NT2/D1 (cell line): ENCODE measurements at regions not wholly inside any gene's neighbourhood (a gene's known extent, or its start where the extent isn't known, plus 50 kb on each side); places are given as distances from the start of the nearest gene placed in this dataset.
"Not testable (repeated sequence)": the region's sequence is repeated elsewhere in the genome, so short reads cannot be mapped to it uniquely, and the experiment has no call there.

Source experiments
- DNase-seq: peaks from one replicate; pipeline ENCODE4 v3.0.0-alpha.2; 2011; ENCODE audit warnings: low read depth, low spot score
- H3K27me3 ChIP-seq: 2 replicates; pipeline ENCODE4 v1.6.0; 2011; ENCODE audit warnings: mild to moderate bottlenecking; ENCODE audit not compliant: insufficient read length, insufficient read depth
- H3K36me3 ChIP-seq: 2 replicates; pipeline ENCODE4 v1.6.1; 2011; ENCODE audit warnings: mild to moderate bottlenecking, low read length, mixed read lengths; ENCODE audit not compliant: insufficient read depth, insufficient read length
- H3K4me1 ChIP-seq: 2 replicates; pipeline ENCODE4 v1.5.1; 2011; ENCODE audit not compliant: insufficient read depth, insufficient read length
- H3K4me3 ChIP-seq: 2 replicates; pipeline ENCODE4 v1.5.1; 2011; ENCODE audit warnings: low read depth; ENCODE audit not compliant: insufficient read length
- H3K9ac ChIP-seq: 2 replicates; pipeline ENCODE4 v1.6.0; 2011; ENCODE audit warnings: low read depth; ENCODE audit not compliant: insufficient read length
- H3K9me3 ChIP-seq: 2 replicates; pipeline ENCODE4 v1.5.1; 2011; ENCODE audit warnings: mild to moderate bottlenecking, low read length; ENCODE audit not compliant: insufficient read depth
- SUZ12 ChIP-seq: IDR thresholded peaks from 2 replicates; pipeline ENCODE4 v1.6.1; 2011; ENCODE audit not compliant: insufficient read length, insufficient read depth; ENCODE audit errors: extremely low read depth
- YY1 ChIP-seq: IDR thresholded peaks from 2 replicates; pipeline ENCODE4 v1.6.1; 2011; ENCODE audit not compliant: insufficient read length, insufficient read depth
- ZNF274 ChIP-seq: IDR thresholded peaks from 2 replicates; pipeline ENCODE4 v1.6.1; 2011; ENCODE audit warnings: mild to moderate bottlenecking, low read depth, low read length

DNA sequence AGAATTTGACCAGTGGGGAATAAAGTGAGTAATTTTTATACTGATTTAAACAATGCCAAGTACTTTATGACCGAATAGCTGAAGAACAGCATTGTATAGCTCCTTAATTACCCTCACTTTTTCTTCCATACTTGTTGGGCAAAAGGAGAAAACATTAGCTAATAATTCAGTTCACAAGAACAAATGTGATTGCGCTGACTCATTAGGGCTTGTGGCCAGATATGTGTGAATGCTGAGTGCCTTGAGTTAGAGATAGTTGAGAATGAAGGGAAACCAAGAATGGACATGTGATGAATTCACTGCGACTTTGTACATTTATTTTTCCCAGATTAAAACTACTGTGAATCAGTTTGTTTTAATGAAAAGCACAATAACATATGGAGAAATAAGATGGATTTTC lies 669.4 kb downstream of the TFAP2A start:
- no peak overlapping the region for H3K4me3 ChIP-seq
- TF ChIP-seq YY1 (no peak), ZNF274 (no peak), SUZ12 (no peak)

DNA sequence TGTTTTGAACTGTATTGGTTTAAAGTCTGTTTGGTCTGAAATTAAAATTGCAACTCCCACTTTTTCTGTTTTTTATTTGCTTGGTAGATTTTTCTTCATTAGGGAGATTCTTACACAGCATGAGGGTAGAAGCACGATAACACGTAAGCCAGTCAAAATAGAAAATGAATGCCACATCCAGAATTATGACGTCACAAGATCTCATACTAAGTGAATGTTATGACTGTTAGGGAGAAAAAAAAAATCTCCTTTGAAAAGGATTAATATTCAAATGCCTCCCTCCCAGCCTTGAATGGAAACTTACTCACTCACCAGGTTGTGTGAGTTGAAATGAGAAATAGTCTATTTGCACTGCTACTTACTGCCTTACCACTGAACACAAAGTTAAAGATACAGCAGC lies 670.8 kb downstream of the TFAP2A start:
- TF ChIP-seq SUZ12: no peak
- no peak for TF ChIP-seq YY1
- no peak for TF ChIP-seq ZNF274
- H3K9me3 ChIP-seq: no peaks in the 10 kb centered on the region
- H3K9ac ChIP-seq: no peak overlapping the region
- DNase-seq: no peak
- H3K36me3 ChIP-seq: no peaks in the 10 kb centered on the region
- no peaks in the 10 kb centered on the region for H3K27me3 ChIP-seq
- no peak overlapping the region for H3K4me3 ChIP-seq
- H3K4me1 ChIP-seq: no peaks in the 10 kb centered on the region

More for the DNA sequence above, 669.4 kb downstream of the TFAP2A start:
- DNase-seq: no peak
- Histone ChIP-seq H3K36me3 (no peaks in the 10 kb centered on the region), H3K27me3 (no peaks in the 10 kb centered on the region), H3K9me3 (no peaks in the 10 kb centered on the region), H3K9ac (no peak overlapping the region), H3K4me1 (no peaks in the 10 kb centered on the region)

DNA sequence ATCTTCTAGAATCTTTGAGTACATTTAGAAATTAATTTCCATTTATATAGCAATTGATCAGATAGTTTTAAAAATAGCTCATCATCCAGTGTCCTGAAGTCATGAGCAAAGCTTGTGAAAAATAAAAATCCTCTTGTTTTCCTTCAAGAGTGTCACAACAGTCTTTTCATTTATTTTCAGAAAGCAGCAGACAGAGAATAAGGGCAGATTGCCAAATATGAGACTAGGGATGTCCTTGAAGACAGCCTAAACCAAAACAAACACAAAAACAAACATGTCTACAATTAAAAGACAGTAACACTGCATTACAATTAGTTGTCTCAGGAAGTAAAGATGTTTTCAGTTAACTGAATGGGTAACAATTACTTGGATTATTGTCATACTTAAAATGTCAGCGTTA lies 682.8 kb downstream of the TFAP2A start:
- H3K4me1 ChIP-seq: no peaks in the 10 kb centered on the region
- no peak overlapping the region for H3K4me3 ChIP-seq
- TF ChIP-seq SUZ12 (no peak), YY1 (no peak), ZNF274 (no peak)
- H3K9ac ChIP-seq: no peak overlapping the region
- no peaks in the 10 kb centered on the region for H3K9me3 ChIP-seq
- no peaks in the 10 kb centered on the region for H3K36me3 ChIP-seq
- H3K27me3 ChIP-seq: no peaks in the 10 kb centered on the region
- no peak for DNase-seq

DNA sequence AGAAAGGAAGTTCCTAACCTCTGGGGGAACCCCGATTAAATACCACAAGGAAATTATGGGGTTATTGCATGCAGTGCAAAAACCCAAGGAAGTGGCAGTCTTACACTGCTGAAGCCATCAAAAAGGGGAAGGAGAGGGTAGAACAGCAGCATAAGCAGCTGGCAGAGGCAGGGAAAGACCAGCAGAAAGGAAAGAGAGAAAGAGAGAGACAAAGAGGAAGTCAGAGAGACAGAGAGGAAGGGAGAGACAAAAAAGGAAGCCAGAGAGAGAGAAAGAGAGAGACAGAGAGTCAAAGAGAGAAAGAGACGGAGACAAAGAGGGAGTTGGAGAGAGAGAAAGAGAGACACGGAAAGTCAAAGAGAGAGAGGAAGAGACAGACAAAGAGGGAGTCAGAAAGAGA lies 689.1 kb downstream of the TFAP2A start:
- H3K36me3 ChIP-seq, DNase-seq, H3K9ac ChIP-seq, H3K9me3 ChIP-seq, H3K4me3 ChIP-seq, H3K27me3 ChIP-seq, H3K4me1 ChIP-seq: not testable (repeated sequence)

DNA sequence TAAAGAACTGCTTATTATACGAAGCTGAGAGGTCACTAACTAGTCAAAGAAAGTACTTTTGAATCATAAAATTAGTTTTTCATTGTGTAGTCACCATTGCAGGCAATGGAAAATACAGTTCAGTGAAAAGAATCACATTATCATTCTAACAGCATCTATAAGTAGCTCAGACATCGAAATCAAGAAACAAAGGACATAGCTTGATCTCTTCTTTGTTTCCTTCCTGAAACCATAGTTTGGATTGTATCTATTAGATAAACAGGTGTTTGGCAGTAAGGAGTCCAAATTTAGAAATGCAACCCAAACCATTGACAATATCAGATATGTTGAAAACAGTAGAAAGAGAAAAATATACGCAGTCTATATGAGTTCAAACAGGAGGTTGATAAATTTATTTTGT lies 697.3 kb downstream of the TFAP2A start:
- no peak for DNase-seq
- no peaks in the 10 kb centered on the region for H3K9me3 ChIP-seq
- H3K4me1 ChIP-seq: no peaks in the 10 kb centered on the region
- no peaks in the 10 kb centered on the region for H3K27me3 ChIP-seq
- no peaks in the 10 kb centered on the region for H3K36me3 ChIP-seq
- no peak overlapping the region for H3K9ac ChIP-seq
- no peak for TF ChIP-seq SUZ12
- no peak for TF ChIP-seq YY1
- TF ChIP-seq ZNF274: no peak
- no peak overlapping the region for H3K4me3 ChIP-seq

DNA sequence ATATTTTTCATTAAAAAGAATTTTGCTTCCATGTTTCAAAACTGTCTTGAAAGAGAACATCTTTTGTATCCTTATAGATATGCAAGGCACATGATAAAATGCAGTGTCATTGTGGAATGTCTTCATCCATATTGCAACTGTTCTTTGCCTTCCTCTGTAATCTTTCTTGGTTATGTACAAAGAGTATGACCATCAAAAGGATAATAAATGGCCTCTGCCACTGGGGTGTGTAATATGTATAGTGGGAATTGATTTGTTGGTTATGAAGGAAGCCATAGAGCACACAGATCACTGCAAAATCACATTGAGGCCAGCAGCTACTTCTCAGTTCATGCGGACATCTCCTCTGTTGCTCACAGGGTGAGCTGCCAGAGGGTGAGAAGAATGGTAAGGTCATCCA lies 703.5 kb downstream of the TFAP2A start:
- Histone ChIP-seq H3K9ac (no peak overlapping the region), H3K4me3 (no peak overlapping the region), H3K9me3 (no peaks in the 10 kb centered on the region), H3K4me1 (no peaks in the 10 kb centered on the region), H3K27me3 (no peaks in the 10 kb centered on the region), H3K36me3 (no peaks in the 10 kb centered on the region)
- no peak for TF ChIP-seq YY1
- TF ChIP-seq SUZ12: no peak
- TF ChIP-seq ZNF274: no peak
- DNase-seq: no peak

DNA sequence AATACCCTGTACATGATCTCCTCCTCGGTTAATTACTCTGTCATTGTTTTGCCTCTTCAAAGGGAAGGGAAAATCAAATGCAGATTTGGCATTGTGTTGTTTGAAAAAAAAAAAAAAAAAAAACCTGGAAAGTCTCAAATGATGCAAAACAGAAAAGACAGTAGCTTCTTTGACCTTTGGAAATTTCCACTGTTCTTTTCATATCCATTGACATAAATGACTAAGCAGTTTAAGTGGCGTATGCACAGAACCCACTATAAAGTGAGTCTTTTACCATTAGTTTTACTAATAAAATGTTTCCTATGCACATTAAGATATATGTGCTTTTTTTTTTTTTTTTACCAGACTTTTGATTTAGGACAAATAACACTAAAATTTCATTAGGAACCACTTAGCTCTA lies 704.3 kb downstream of the TFAP2A start:
- no peak for DNase-seq
- no peaks in the 10 kb centered on the region for H3K4me1 ChIP-seq
- no peaks in the 10 kb centered on the region for H3K27me3 ChIP-seq
- no peaks in the 10 kb centered on the region for H3K9me3 ChIP-seq
- H3K36me3 ChIP-seq: no peaks in the 10 kb centered on the region
- TF ChIP-seq SUZ12 (no peak), YY1 (no peak), ZNF274 (no peak)
- H3K9ac ChIP-seq: no peak overlapping the region
- H3K4me3 ChIP-seq: no peak overlapping the region

DNA sequence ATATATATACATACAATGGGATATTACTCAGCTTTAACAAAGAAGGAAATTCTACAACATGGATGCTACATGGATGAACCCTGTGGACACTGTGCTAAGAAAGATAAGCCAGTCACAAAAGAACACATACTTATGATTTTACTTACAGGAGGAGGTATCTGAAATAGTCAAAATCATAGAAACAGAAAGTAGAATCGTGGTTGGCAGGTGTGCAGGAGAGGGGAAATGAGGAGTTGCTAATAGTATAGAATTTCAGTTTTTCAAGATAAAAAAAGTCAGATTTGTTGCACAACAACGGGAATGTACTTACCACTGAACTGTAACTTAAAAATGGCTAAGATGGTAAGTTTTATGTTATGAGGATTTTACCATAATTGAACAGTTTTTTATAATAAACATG lies 706.3 kb downstream of the TFAP2A start:
- H3K9me3 ChIP-seq: no peaks in the 10 kb centered on the region
- no peaks in the 10 kb centered on the region for H3K27me3 ChIP-seq
- H3K4me1 ChIP-seq: no peaks in the 10 kb centered on the region
- no peak for TF ChIP-seq ZNF274
- no peak for TF ChIP-seq YY1
- TF ChIP-seq SUZ12: no peak
- H3K4me3 ChIP-seq: no peak overlapping the region
- no peaks in the 10 kb centered on the region for H3K36me3 ChIP-seq
- no peak overlapping the region for H3K9ac ChIP-seq
- DNase-seq: no peak
